GM21717 (cell line): ENCODE measurements at regions not wholly inside any gene's neighbourhood (a gene's known extent, or its start where the extent isn't known, plus 50 kb on each side); places are given as distances from the start of the nearest gene placed in this dataset.
"Not testable (repeated sequence)": the region's sequence is repeated elsewhere in the genome, so short reads cannot be mapped to it uniquely, and the experiment has no call there.

ENCODE experiments used
- ATAC-seq: cut with Tn5 transposase; IDR thresholded peaks from one replicate; pipeline ENCODE4 v1.9.1; 2021; ENCODE audit warnings: mild to moderate bottlenecking, moderate library complexity; ENCODE audit not compliant: unreplicated experiment

DNA sequence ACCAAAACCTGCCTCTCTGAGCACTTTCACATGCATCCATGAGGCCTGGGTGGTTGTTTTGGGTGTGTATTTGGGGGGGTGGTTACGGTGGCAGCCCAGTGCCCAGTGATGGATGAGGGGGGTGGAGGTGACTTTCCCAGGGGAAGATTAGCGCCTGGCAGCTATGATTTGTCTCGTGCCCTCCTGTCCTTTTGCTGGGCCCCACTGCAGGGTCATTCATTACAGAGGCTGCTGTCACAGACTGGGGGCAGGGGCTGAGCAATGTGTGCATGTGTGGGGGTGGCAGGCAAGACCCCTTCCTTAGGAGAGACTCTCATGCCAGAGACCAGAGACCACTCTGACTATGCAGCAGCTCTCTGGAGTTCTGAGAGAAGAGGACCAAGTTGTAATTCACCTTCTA, 93.7 kb downstream of the MRM1 start:
- ATAC-seq: no peak

DNA sequence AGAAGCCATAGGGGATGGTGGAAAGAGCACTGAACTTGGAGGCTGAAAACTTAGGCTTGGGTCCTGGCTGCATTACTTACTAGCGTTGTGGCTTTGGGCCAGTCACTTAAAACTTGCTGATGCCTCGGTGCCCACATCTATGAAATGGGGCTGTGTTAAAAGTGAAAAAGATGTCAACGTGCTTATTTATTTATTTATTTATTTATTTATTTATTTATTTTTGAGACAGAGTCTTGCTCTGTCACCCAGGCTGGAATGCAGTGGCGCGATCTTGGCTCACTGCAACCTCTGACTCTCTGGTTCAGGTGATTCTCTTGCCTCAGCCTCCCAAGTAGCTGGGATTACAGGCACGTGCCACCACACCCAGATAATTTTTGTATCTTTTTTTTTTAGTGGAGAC, 94.3 kb downstream of the MRM1 start:
- not testable (repeated sequence) for ATAC-seq

DNA sequence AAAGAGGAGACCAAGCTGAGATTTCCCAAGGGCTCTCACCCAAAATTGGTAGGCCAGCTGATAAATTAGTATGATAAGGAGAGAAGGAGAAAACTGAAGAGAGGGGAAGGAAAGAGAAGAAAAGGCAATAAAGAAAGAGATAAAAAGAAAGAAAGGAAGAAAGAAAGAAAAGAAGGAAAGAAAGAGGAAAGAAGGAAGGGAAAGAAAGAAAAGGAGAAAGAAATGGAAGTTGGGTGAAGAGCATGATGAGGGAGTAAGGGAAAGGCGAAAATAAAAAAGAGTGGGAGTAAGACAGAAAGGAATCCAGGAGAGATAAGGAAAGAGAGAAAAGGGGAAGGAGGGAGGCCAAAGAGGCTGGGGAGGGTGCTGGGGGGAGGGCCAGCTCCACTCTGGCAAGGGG, 95.4 kb downstream of the MRM1 start:
- no peak for ATAC-seq

DNA sequence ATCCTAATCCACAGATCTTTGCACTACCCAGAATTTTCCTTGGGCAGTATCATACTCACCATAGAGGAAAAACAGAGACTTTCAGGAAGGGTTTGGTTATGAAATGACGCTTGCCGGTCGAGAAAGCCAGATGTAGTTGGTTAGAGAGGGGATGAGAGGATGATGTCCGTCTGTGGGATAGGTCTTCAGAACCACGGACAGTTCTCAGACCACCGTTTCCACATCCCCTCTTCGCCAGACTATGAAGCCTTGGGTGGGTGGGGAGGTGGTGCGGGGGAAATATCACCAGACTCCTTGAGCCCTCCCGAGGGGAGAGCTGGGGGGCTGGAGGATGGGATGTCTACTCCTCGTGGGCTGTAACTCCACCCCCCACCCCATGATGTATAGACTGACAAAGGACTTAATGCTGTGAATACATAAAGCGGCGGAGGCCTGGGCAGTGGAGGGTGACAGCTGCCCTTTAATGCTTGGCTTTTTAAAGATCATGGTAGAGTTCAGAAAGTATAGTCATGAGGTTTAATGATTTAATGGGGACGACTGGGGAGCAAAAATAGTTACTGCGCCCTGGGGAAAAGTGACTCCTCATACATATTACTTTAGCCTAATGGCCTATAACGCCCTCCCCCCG, 96.6 kb downstream of the MRM1 start:
- ATAC-seq: no peak

DNA sequence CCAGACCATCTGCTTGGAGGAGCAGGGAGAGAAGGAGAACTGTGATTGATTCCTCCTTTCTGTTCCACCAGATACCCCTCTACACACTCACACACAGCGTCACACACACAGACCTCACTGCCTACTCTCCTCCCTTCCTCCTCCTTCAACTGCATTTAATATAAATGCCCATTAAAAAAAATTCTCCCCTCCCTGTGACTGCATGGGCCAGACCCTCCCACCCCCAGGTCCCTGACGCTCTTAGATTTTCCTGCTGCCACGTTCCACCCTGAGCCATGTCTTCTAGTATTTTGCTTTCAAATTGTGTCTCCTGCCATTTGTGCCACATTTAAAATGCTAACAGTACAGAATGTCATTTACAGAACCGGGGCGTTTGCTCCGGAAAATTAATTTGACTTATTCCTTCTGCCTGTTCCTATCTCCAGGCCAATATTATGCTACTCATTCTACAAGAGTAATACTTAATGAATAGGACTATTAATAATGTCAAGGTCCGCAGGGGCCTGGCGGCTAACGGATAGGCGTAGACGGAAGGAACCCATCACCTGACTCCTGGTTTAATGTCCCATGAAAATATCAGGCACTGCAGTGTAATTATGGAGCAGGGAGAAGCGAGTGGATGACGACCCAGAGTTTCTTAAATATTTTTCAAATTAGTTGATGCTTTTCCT, 100.2 kb downstream of the MRM1 start:
- ATAC-seq: no peak

DNA sequence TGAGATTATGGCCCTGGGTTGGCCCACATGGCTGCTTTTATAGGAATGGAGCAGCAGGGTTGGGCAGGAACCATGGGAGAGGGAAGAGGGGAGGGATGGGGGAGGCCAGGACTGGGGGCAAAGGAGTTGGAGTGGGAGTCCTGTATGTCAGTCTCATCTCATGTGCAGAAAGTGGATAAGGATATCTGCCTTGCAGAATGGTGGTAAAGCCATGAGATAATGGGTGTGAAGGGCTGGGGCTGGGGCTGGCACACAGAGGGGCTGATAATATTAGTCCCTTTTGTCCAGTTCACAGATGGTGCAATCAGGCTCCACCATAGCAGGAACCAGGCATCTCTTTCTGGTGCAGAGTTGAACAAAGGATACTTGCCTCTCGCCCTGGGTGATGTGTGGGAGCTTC, 101.3 kb downstream of the MRM1 start:
- ATAC-seq: no peak

DNA sequence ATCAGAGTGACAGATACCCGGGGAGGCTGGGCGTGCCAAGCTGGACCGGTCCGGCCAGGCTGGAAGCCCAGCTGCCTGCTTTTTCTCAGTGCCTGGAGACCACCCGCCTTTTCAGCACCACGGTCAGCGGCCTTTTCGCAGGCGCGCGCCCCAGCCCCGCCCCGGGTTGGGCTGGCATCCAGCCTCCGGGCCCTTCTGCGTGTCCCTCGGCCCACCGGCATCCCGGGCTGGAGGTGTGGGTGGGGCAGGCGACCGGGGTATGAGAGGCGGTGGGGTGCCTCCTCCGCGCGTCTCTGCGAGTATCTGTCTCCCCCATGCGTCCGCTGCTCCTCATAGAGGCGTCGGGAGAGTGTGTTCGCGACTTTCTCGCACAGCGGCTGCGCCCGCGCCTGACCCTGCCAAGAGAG, 102.5 kb downstream of the MRM1 start:
- ATAC-seq: no peak

DNA sequence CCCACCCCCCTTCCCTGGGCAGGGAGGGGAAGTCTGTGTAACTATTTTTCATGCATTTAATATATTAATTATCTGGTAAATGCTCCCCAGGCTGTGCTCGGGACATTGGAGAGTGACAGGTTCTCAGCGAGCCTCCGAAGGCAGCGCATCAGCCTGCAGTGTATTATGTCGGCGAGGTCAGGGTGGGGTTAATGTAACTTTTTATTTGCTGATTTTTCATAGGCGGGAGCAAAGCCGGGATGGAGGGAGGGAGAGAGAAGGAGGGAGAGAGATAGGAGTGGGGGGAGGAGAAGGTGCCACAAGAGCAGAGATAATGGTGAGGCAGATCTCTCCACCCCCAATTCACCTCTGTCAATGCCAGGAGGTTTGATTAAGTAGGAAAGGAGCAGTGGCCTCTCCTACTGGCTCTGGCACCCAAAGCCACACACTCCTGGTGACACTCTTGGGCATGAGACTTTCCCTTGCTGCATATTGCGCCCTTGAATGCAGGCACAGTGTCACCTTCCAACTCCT, 104.0 kb downstream of the MRM1 start:
- ATAC-seq: no peak

DNA sequence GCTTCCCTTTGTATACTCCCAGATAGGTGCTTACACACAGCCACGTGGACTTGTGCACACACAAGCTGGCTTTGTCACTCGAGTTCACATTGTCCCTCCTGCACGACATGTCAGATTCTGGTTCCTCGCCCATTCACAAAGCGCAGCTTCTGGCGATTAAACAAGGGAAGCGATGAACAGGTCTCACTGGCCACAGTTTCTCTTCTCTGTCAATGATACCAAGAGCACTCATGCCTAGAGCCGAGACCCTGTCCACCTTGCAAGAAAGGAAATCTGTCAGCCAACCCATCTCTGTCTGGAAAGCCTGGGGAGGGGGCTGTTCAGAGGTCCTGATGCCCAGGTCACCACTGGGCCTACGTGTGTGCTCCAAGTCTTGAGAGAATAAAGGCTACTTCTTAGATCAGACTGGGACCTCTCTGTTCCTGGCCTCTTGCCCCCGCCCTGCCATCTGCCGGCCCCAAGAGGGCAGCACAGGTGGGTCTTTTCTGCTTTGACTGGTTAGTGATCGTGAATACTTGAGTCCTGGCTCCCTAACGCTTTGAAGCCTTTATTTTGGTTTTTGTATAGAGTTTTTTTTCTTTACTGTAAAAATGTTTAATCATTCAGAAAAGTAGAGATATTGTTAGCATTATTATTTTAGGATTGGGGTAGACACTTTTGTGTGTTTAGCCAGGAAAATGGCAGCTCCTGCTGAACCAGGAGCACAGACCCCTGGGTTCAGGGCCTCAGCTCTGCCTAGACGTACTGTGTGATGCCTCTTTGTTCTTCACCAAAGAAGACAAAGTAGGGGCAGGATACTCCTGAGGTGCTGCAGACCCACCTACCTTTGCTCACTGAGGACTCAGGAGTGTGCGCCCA, 104.7 kb downstream of the MRM1 start:
- ATAC-seq: no peak

DNA sequence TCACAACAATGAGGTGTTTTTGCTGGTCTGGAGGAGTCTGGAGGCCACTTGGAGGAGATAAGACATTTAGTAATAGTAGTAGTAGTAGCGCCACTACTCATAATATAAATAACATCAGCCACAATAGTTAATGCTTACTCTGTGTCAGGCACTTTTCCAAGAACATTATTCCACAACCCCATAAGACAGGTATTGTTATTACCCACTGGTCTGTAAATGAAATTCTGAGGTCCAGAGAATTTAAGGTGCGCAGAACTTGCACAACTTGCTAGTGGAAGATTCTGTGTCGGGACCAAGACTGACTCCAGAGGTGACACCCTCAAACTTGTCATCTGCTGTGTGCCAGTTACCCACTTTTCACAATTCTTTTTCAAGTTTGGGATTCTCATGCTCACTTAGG, 106.5 kb downstream of the MRM1 start:
- ATAC-seq: no peak

DNA sequence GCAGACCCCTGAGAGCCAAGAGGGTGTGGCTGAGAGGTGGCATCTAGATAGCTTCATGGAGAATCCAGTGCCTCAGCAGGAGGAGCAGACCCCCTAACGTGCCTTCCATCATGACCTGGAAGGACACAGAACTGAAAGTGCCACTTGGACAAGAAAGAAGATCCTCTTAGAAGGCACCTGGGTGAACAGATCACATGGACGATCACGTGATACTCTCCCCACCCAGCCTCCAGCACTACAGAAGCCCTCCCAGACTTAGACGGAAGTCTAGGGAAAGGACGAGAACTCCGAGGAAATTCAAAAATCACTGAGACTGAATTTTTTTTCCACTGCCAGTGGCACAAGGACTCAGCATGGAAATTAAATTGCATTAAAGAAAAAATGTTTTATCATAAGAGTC, 113.4 kb downstream of the MRM1 start:
- no peak for ATAC-seq

DNA sequence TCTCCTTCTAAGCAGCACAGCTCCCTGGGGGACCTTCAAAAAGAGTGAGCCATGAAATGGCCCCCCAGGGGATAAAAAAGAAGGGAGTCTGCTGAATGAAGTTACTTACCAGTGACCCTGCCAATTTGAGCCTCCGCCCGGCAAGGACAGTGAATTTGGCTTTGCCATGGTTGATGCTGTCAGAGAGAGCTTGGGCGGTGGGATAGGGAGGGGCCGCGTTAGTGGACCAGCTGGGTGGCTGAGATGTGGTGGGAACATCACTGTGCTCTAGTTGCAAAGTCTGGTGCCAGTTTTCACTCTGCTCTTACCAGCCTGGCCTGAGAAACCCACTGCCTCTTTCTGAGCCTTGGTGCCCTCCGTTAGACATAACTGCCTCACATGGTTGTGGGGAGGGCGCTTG, 114.6 kb downstream of the MRM1 start:
- no peak for ATAC-seq

DNA sequence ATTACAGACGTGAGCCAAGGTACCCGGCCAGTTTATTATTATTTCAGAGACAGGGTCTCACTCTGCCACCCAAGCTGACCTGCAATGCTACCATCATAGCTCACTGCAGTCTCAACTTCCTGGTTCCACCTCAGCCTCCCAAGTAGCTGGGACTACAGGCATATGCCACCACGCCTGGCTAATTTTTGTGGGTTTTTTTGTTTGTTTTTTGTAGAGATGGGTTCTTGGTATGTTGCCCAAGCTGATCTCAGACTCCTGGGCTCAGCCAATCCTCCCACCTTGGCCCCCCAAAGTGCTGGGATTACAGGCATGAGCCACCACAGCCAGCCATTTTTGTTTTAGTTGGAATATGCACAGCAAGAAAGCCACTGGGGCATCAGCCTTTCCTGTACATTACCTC, 115.7 kb downstream of the MRM1 start:
- no peak for ATAC-seq

DNA sequence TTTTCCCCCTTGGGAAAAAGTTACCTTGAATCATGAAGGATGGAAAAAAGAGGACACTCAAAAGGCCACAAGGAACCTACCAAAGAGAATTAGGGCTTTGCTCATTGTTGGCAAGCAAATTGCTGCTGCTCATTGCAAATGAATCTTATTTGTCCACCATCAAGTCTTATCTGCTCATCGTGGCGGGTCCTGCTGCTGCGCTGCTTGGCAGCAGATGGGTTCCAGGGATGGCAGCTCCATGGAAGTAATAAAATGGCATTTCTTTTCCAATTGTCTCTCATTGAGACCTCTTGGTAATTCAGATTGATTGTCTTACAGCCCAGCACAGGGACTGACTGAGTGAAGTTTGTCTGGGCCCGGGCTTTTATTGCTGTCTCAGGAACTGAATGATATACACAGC, 118.7 kb downstream of the MRM1 start:
- ATAC-seq: no peak

DNA sequence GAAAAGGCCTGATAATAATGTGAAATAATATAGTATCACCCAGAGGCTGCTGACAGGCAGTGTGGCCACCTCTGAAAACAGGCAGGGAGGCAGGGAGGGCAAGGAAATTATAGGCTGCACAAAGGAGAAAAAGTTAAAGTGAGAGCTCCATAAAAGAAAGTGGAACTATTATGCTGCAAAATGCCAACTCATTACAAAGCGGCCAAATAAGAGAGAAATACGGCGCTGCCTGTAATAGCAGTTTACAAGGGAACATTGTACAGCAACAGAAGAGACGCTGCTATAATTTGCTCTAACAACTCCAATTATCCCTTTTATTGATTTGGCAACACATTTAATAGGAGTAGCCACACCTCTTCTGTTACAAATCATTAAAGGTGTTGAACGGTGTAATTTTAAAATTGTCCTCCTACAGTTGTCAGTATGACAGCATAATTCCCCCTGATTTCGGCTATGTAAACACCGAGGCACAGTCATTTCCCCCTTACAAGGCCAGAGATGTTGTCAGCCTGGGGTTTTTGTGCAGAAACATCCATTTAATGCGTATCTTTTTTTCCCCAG, 120.3 kb downstream of the MRM1 start:
- ATAC-seq: no peak

DNA sequence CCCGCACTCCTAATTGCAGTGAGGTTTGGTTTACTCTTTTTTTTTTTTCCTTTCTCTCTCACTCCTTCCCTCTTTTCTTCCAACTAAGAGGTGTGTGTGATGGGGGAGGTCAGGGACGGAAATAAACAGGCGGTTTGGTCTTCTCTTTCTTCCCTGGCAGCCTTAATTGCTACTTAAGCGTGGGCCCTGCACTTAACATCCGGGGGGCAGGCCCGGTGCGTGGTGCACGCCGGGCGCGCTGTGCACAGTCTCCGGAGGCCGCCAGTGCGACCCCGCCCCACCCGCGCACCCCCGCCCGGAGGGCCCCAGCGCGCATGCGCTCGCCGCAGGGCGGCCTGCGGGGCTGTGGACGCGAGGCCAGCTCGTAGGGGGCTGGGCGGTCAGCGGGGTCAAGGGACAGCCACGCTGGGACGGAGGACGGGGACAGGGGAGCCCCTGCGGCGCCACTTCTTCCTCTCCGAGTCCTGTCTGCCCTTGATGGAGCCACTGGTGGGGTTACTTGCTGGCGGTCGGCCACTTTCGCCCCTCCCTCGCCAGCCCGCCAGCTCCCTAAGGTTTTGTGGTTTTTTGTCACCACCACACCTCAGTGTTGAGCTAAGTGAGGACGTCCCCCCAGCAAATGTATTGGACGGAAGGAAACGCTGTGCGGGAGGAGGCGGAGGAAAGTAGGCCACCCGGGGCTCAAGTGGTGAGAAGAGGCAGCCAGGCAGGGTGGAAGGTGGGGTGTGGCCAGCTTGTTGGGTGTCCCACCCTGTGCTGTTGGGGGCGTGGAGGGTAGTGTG, 120.9 kb downstream of the MRM1 start:
- ATAC-seq: peak; percentile 58

DNA sequence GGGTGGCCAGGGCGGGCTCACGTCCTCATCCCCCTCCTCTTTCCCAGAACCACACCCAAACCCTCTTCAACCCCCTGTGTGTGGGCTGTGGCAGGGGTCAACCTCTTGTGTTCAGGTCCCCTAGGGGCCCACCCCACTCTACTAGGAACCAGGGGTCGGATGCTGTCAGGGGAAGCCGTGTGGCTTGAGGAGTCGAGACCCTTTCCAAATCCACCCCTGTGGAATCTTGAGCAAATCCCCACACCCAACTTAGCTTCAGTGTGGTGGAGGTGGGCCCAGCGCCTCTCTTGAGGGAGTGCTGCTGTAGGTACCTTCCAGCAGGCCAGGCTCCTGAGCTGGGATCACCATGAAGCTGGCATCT, 121.5 kb downstream of the MRM1 start:
- ATAC-seq: no peak

DNA sequence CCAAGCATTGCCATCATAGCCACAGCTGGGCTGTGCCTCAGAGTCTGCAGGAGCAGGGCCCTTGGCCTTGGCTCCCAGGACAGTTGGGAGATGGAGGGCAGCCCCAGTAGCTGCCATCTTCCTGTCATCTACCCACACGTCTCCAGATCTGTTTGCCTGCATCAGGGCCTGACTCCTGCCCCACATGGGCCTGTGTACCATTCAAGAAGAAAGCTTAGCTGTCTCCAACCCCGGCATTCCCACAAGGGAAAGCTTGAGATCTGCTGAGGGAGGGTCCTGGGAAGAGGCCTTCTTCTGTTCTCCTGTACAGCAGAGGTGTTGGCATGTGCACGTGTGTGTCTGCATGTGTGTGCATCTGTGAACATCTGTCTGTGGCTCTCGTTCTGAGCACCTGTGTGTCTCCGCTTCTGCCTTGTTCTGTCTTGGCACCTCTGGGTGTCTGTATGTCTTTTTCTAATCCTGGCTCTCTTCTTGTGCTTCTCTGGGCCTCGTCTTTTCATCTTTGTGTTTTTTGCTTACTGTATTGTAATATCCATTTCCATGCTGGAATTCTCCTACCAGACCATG, 122.2 kb downstream of the MRM1 start:
- ATAC-seq: no peak

DNA sequence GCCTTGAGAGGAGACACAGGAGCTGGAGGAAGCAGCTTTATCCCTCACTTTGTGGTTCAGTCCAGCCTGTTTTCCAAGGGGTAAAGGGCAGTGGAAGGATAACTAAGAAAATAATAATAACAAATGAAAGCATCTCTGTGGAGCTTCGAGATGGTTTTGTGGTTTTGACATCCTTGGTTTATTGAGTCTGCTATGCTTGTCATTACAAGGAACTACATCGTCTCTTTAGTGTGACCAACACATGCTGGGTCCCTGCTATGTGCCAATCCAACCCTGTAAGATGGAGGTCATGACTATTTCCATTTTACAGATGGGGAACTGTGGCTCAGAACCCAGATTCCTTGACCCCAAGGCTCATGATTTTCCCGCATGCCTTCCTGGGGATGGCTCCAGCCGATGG, 124.8 kb downstream of the MRM1 start:
- ATAC-seq: no peak

DNA sequence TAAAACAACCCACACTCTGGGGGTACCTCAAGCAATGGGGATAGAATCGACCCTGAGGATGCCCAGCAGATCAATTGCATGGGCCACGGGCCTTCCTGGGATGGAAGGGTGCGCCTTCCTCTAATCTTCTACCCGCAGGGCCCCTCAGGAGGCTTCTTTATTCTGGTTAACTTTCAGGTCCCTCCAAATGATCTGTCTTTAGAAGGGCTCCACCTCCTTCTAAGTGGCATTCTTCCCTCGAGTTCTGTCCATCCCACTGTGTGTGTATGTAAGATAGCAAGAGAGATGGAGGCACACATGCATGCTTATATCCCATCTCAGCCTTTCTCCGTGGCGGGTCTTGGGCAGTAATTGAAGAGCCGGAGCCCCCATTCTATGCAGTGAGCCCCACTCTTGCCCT, 125.7 kb downstream of the MRM1 start:
- no peak for ATAC-seq

DNA sequence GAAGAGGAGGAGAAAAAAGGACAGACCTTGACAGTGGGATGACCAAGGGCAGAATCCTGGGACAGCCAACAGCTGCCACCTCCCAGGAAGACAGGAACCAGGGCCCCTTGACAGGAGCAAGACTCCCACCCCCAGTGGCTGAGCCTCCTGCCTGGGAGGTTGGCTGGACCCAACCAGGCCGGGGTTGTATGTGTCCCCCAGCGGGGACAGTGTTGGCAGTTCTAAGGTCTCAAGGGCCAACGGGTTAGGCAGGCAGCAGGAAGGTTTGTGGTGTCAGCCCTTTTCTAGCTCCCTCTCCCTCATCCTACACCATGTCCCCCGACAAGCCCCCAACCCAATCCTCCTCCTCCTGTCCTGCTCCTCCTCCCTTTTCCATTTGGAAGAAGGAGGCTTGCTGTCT, 126.2 kb downstream of the MRM1 start:
- no peak for ATAC-seq
